ENCODE measurements at regions not wholly inside any gene's neighbourhood (a gene's known extent, or its start where the extent isn't known, plus 50 kb on each side); places are given as distances from the start of the nearest gene placed in this dataset.
"Not testable (repeated sequence)": the region's sequence is repeated elsewhere in the genome, so short reads cannot be mapped to it uniquely, and the experiment has no call there.

DNA sequence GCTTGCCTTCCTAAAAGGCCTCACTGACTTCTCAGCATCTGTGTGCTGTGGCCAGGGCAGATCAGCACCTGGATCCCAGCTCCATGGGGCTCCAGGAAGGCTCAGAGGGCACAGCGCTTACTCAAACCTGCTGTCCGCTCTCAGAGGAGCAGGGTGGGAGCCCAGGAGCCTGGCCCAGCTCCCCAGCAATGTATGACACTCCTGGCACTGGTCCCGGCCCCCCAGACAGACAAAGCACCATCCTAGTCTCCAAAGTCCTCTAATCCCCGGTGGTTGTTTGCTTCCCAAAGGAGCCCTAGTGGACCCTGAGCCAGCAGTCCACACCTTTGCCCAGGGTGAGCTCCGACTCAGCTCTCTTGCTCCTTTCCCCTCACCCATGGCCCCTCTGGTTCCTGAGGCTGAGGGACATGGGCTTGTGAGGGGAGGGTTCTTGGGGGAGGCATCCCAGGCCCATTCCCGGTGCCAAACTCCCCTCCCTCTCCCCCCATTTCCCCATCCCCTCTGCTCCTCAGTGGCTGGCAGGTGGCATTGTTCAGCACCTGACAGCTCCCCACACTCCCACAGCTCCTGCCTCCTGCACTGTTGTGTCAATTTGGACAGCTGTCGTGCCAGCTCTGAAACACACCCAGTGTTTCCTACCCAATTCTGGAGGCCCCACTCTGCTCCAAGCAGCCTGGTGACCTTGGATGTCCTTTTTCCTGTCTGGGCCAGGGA, 164.3 kb downstream of the TRIM43 start:
- not testable (repeated sequence) for H4K91ac ChIP-seq (ENCODE audit: low read length); H2BK5ac ChIP-seq (ENCODE audit: low read depth, low read length, poor library complexity, severe bottlenecking); H3K4me3 ChIP-seq (ENCODE audit: insufficient read depth in 1 of 2, low read depth in 1 of 2, low read length in 2 of 2); H3K36me3 ChIP-seq (ENCODE audit: control insufficient read depth in 1 of 2, insufficient read depth in 2 of 2, low read depth in 1 of 2, low read length in 2 of 2); H3K18ac ChIP-seq (ENCODE audit: low read depth in 1 of 2, low read length in 2 of 2); H3K9ac ChIP-seq (ENCODE audit: low read length); H2BK15ac ChIP-seq (ENCODE audit: low read depth, poor library complexity, severe bottlenecking); H3K9me3 ChIP-seq (ENCODE audit: control insufficient read depth, low read length); H3K79me1 ChIP-seq (replicated peaks; ENCODE audit: low read length, poor library complexity, severe bottlenecking); H3K4ac ChIP-seq (ENCODE audit: low read depth in 1 of 2, low read length in 2 of 2); H2BK12ac ChIP-seq (ENCODE audit: low read length in 2 of 2); H4K8ac ChIP-seq (ENCODE audit: low read length); H3K4me2 ChIP-seq (ENCODE audit: low read length, poor library complexity, severe bottlenecking); H2AK5ac ChIP-seq (ENCODE audit: low read length, severe bottlenecking); DNase-seq; H3K27ac ChIP-seq (ENCODE audit: low read length, poor library complexity, severe bottlenecking); H3K14ac ChIP-seq (ENCODE audit: low read length in 2 of 2); H2AFZ ChIP-seq (ENCODE audit: low read depth, low read length); H3K4me1 ChIP-seq (ENCODE audit: control insufficient read depth, insufficient read depth, low read depth, low read length); H2BK120ac ChIP-seq (ENCODE audit: low read depth, low read length); H3K23ac ChIP-seq (ENCODE audit: low read length in 2 of 2)
- peaks cover 9 to 12% of the 10 kb centered on the region in 2 experiments for H3K27me3 ChIP-seq (ENCODE audit: control insufficient read depth in 1 of 2, insufficient read depth in 1 of 2, low read length in 2 of 2)
- WGBS, result 52% methylated on average over 6 of the region's 7 CpGs

GRCh38 chr2:95757988-95758387, 166.2 kb downstream of the TRIM43 start:
- H2BK12ac ChIP-seq (ENCODE audit: low read length in 2 of 2), result no peak overlapping the region
- 50% methylated on average over 2 of the region's 2 CpGs for WGBS
- H2BK15ac ChIP-seq (ENCODE audit: low read depth, poor library complexity, severe bottlenecking), result no peak overlapping the region
- no peak overlapping the region for H4K8ac ChIP-seq (ENCODE audit: low read length)
- H3K27me3 ChIP-seq (ENCODE audit: control insufficient read depth in 1 of 2, insufficient read depth in 1 of 2, low read length in 2 of 2), result peaks cover 9 to 12% of the 10 kb centered on the region in 2 experiments
- no peaks in the 10 kb centered on the region for H3K36me3 ChIP-seq (ENCODE audit: control insufficient read depth in 1 of 2, insufficient read depth in 2 of 2, low read depth in 1 of 2, low read length in 2 of 2)
- H3K18ac ChIP-seq (ENCODE audit: low read depth in 1 of 2, low read length in 2 of 2), result no peak overlapping the region
- H3K4me1 ChIP-seq (ENCODE audit: control insufficient read depth, insufficient read depth, low read depth, low read length), result peaks cover 7% of the 10 kb centered on the region
- no peak overlapping the region for H3K14ac ChIP-seq (ENCODE audit: low read length in 2 of 2)
- H4K91ac ChIP-seq (ENCODE audit: low read length), result no peak overlapping the region
- no peak overlapping the region for H3K9ac ChIP-seq (ENCODE audit: low read length)
- H2AFZ ChIP-seq (ENCODE audit: low read depth, low read length), result no peak overlapping the region
- no peak overlapping the region for H2BK120ac ChIP-seq (ENCODE audit: low read depth, low read length)
- no peak overlapping the region for H2AK5ac ChIP-seq (ENCODE audit: low read length, severe bottlenecking)
- no peak overlapping the region for H3K4ac ChIP-seq (ENCODE audit: low read depth in 1 of 2, low read length in 2 of 2)
- no peaks in the 10 kb centered on the region for H3K9me3 ChIP-seq (ENCODE audit: control insufficient read depth, low read length)
- no peak overlapping the region for H2BK5ac ChIP-seq (ENCODE audit: low read depth, low read length, poor library complexity, severe bottlenecking)
- DNase-seq, result no peak
- H3K4me3 ChIP-seq (ENCODE audit: insufficient read depth in 1 of 2, low read depth in 1 of 2, low read length in 2 of 2), result no peak overlapping the region
- H3K27ac ChIP-seq (ENCODE audit: low read length, poor library complexity, severe bottlenecking), result no peak overlapping the region
- H3K79me1 ChIP-seq (replicated peaks; ENCODE audit: low read length, poor library complexity, severe bottlenecking), result no peaks in the 10 kb centered on the region
- no peak overlapping the region for H3K4me2 ChIP-seq (ENCODE audit: low read length, poor library complexity, severe bottlenecking)
- H3K23ac ChIP-seq (ENCODE audit: low read length in 2 of 2), result no peak overlapping the region

DNA sequence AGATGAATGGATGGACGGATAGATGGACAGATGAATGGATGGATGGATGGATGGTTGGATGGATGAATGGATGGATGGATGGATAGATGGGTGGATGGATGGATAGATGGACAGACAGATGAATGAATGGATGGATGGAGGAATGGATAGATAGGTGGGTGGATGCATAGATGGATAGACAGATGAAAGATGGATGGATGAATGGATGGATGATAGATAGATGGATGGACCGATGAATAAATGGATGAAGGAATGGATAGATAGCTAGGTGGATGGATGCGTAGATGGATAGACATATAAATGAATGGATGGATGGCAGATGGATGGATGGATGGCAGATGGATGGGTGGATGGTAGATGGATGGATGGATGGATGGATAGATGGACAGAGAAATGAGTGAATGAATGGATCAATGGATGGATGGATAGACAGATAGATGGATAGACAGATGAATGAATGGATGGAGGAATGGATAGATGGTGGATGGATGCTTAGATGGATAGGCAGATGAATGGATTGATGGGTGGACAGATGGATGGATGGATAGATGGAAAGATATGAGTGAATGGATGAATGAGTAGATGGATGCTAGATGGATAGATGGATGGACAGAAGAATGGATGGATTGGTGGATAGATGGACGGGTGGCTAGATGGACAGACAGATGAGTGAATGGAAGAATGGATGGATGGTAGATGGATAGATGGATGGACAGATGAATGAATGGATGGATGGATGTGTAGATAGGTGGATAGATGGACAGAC, 167.9 kb downstream of the TRIM43 start:
- no peak overlapping the region for H3K4ac ChIP-seq (ENCODE audit: low read depth in 1 of 2, low read length in 2 of 2)
- H2BK15ac ChIP-seq (ENCODE audit: low read depth, poor library complexity, severe bottlenecking), result no peak overlapping the region
- H3K36me3 ChIP-seq (ENCODE audit: control insufficient read depth in 1 of 2, insufficient read depth in 2 of 2, low read depth in 1 of 2, low read length in 2 of 2), result no peaks in the 10 kb centered on the region
- no peak overlapping the region for H2BK5ac ChIP-seq (ENCODE audit: low read depth, low read length, poor library complexity, severe bottlenecking)
- H4K91ac ChIP-seq (ENCODE audit: low read length), result no peak overlapping the region
- no peaks in the 10 kb centered on the region for H3K79me1 ChIP-seq (replicated peaks; ENCODE audit: low read length, poor library complexity, severe bottlenecking)
- no peak overlapping the region for H4K8ac ChIP-seq (ENCODE audit: low read length)
- no peak overlapping the region for H3K14ac ChIP-seq (ENCODE audit: low read length in 2 of 2)
- no peak overlapping the region for H3K23ac ChIP-seq (ENCODE audit: low read length in 2 of 2)
- no peak for DNase-seq
- no peak overlapping the region for H3K9ac ChIP-seq (ENCODE audit: low read length)
- H3K4me1 ChIP-seq (ENCODE audit: control insufficient read depth, insufficient read depth, low read depth, low read length), result peaks cover 7% of the 10 kb centered on the region
- H2BK12ac ChIP-seq (ENCODE audit: low read length in 2 of 2), result no peak overlapping the region
- 75% methylated on average over 4 of the region's 4 CpGs for whole genome bisulfite sequencing
- H3K4me2 ChIP-seq (ENCODE audit: low read length, poor library complexity, severe bottlenecking), result no peak overlapping the region
- no peaks in the 10 kb centered on the region for H3K9me3 ChIP-seq (ENCODE audit: control insufficient read depth, low read length)
- H3K18ac ChIP-seq (ENCODE audit: low read depth in 1 of 2, low read length in 2 of 2), result no peak overlapping the region
- H2AK5ac ChIP-seq (ENCODE audit: low read length, severe bottlenecking), result no peak overlapping the region
- no peak overlapping the region for H2BK120ac ChIP-seq (ENCODE audit: low read depth, low read length)
- H3K27ac ChIP-seq (ENCODE audit: low read length, poor library complexity, severe bottlenecking), result no peak overlapping the region
- H2AFZ ChIP-seq (ENCODE audit: low read depth, low read length), result no peak overlapping the region
- H3K27me3 ChIP-seq (ENCODE audit: control insufficient read depth in 1 of 2, insufficient read depth in 1 of 2, low read length in 2 of 2), result peaks cover 5 to 6% of the 10 kb centered on the region in 2 experiments
- no peak overlapping the region for H3K4me3 ChIP-seq (ENCODE audit: insufficient read depth in 1 of 2, low read depth in 1 of 2, low read length in 2 of 2)

DNA sequence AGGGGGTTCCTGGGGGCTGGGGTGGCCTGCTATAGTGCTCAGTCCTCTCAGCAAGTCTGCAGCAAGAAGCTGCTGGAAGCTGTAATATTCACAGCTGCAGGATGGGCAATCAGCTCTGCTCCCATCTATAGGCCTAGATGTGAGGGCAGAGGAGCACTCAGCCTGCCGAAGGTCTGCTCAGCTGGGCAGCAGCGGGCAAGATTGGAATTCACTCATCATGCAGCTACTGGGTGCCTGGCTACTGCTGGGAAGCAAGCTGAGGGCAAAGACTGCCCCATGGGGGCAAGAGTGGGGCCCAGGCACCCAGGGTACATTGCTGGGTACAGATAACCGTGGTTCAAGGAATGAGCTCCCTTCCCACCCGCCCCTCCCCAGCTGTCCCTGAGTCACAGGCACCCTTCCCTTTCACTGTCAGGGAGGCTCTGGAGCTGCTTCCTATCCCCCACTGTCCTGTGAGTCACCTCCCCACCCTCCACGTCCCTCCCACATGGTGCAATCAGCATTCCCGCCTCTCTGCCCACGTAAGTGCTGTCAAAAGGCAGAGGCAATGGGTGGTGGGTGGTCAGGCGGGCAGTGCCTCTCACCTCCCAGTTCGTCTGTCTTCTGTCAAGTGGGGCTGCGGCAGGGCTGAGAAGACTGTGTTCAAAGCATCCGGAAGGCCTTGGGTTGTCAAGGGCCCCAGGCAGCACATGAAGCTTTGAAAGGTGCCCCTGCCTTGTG, 169.2 kb downstream of the TRIM43 start:
- Histone ChIP-seq H3K9me3 (ENCODE audit: control insufficient read depth, low read length) (no peaks in the 10 kb centered on the region), H3K4me2 (ENCODE audit: low read length, poor library complexity, severe bottlenecking) (no peak overlapping the region), H2BK15ac (ENCODE audit: low read depth, poor library complexity, severe bottlenecking) (no peak overlapping the region), H3K14ac (ENCODE audit: low read length in 2 of 2) (no peak overlapping the region), H3K9ac (ENCODE audit: low read length) (no peak overlapping the region), H3K4me3 (ENCODE audit: insufficient read depth in 1 of 2, low read depth in 1 of 2, low read length in 2 of 2) (no peak overlapping the region), H2BK120ac (ENCODE audit: low read depth, low read length) (no peak overlapping the region), H3K4ac (ENCODE audit: low read depth in 1 of 2, low read length in 2 of 2) (no peak overlapping the region), H2BK12ac (ENCODE audit: low read length in 2 of 2) (no peak overlapping the region), H3K18ac (ENCODE audit: low read depth in 1 of 2, low read length in 2 of 2) (no peak overlapping the region), H4K8ac (ENCODE audit: low read length) (no peak overlapping the region), H3K36me3 (ENCODE audit: control insufficient read depth in 1 of 2, insufficient read depth in 2 of 2, low read depth in 1 of 2, low read length in 2 of 2) (no peaks in the 10 kb centered on the region), H3K79me1 (replicated peaks; ENCODE audit: low read length, poor library complexity, severe bottlenecking) (no peaks in the 10 kb centered on the region), H2AFZ (ENCODE audit: low read depth, low read length) (no peak overlapping the region), H3K4me1 (ENCODE audit: control insufficient read depth, insufficient read depth, low read depth, low read length) (peaks cover 7% of the 10 kb centered on the region), H4K91ac (ENCODE audit: low read length) (no peak overlapping the region), H2BK5ac (ENCODE audit: low read depth, low read length, poor library complexity, severe bottlenecking) (no peak overlapping the region), H3K23ac (ENCODE audit: low read length in 2 of 2) (no peak overlapping the region), H3K27me3 (ENCODE audit: control insufficient read depth in 1 of 2, insufficient read depth in 1 of 2, low read length in 2 of 2) (peaks cover 4% of the 10 kb centered on the region in 2 experiments), H3K27ac (ENCODE audit: low read length, poor library complexity, severe bottlenecking) (no peak overlapping the region), H2AK5ac (ENCODE audit: low read length, severe bottlenecking) (no peak overlapping the region)
- no peak for DNase-seq
- 55% methylated on average over 11 of the region's 11 CpGs for WGBS
